Fibroblast of villous mesenchyme (primary cell): ENCODE measurements at regions not wholly inside any gene's neighbourhood (a gene's known extent, or its start where the extent isn't known, plus 50 kb on each side); places are given as distances from the start of the nearest gene placed in this dataset.

Experiments
- DNase-seq: peaks from one replicate; pipeline ENCODE4 v3.0.0-alpha.2; 2010; ENCODE audit warnings: low read depth
- H3K4me3 ChIP-seq: 2 replicates; pipeline ENCODE4 v1.5.1; 2011; ENCODE audit warnings: low read depth, mild to moderate bottlenecking, low read length
- TF ChIP-seq, protein P1 (sequence below): IDR thresholded peaks from 2 replicates; pipeline ENCODE4 v1.5.1; 2012; ENCODE audit warnings: low read depth, mild to moderate bottlenecking, low read length; ENCODE audit not compliant: insufficient read depth

DNA sequence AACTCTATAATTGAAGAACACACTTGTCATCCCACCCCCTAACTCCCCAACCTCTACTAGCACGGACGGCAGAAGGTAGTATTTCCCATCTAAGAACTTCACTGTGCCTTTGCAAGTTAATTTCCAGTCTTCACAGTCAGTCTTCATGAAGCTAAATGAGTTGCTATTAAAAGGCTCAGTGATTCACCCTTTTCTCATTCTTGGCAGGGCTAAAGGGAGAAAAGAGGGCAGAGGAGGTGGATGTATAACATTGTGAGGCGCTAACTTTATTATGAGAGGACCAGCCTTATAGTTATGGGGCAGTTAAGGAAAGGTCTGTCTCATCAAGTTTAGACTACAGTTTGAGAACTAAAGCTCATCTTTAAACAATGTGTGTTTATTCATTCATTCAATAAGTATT lies 161.0 kb upstream of the S100G start:
- no peak for DNase-seq
- TF ChIP-seq, protein P1, sequence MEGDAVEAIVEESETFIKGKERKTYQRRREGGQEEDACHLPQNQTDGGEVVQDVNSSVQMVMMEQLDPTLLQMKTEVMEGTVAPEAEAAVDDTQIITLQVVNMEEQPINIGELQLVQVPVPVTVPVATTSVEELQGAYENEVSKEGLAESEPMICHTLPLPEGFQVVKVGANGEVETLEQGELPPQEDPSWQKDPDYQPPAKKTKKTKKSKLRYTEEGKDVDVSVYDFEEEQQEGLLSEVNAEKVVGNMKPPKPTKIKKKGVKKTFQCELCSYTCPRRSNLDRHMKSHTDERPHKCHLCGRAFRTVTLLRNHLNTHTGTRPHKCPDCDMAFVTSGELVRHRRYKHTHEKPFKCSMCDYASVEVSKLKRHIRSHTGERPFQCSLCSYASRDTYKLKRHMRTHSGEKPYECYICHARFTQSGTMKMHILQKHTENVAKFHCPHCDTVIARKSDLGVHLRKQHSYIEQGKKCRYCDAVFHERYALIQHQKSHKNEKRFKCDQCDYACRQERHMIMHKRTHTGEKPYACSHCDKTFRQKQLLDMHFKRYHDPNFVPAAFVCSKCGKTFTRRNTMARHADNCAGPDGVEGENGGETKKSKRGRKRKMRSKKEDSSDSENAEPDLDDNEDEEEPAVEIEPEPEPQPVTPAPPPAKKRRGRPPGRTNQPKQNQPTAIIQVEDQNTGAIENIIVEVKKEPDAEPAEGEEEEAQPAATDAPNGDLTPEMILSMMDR, result no peak
- H3K4me3 ChIP-seq, result no peak overlapping the region

GRCh38 chrX:16491461-16491860 lies 158.5 kb upstream of the S100G start:
- no peak overlapping the region for H3K4me3 ChIP-seq
- TF ChIP-seq, protein P1, result no peak
- DNase-seq, result no peak

GRCh38 chrX:16496175-16496574 lies 153.8 kb upstream of the S100G start:
- TF ChIP-seq, protein P1, result no peak
- no peak for DNase-seq
- H3K4me3 ChIP-seq, result no peak overlapping the region

DNA sequence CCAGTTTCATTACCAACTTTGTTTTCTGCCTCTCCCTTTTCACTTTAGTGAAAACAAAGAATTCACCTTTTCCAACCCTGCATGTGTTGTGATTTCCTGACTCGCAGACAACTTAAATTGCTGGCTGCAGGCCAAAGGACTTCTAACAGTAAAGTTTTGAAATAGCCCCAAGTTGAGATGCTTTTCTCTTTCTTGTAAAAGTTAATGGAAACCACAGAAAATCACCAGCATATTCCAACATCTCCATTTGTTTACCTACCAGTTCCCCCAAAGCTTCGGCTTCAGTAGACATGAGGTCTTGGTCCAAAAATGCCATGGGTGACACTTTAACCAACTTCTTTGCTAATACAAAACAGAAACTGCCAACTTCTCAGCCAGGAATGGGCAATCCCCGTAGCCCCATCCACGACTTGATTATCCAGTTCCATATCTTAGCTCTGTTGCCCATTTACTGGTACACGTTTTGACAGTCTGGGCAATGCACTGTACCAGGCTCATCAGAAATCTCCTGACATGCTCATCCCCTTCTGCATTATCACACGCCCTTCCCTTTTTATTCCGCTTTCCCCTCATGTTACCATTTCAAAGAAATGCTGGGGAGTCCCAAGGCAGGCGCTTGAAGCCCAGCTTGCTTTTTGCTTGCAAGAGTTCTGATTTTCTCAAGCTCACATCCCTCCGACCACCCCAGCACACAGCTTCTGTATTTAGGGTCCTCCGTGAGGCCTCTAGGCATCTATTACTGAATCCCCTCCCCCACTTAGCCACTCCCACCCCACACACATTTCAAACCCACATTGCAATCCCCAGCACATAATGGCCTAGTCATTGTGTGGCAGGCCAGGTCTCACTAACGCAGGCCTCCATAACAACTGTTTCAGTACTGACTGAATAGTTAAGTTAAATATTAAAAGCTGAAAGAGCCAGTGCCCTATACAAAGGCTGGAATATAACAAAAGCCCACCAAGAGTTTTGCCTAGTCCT lies 137.9 kb upstream of the S100G start:
- TF ChIP-seq, protein P1, result no peak
- peak; percentile 55 for DNase-seq
- no peak overlapping the region for H3K4me3 ChIP-seq

- no peak for DNase-seq
- H3K4me3 ChIP-seq, result no peak overlapping the region
- TF ChIP-seq, protein P1, result no peak
These were observed 133.6 kb upstream of the S100G start for GRCh38 chrX:16516232-16516876.

DNA sequence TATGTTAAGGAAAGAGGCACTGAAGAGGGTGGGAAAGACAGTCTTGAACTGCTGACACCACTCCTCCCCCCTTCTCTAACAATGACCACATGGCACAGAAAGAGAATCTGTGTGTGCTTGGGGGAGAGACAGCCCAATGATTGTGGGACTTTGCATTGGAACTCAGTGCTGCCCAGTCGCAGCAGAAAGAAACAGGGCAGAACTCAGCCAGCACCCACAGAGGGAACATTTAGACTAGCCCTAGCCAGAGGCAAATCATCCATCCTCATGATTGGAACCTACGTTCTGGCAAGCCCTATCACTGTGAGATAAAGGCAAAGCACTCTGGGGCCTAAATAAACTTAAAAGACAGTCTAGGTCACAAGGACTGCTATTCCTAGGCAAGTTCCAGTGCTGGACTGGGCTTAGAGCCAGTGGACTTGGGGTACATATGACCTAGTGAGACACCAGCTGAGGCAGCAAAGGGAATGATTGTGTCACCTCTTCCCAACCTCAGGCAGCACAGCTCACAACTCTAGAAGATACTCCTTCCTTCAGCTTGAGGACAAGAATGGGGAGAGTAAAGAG lies 132.8 kb upstream of the S100G start:
- no peak overlapping the region for H3K4me3 ChIP-seq
- TF ChIP-seq, protein P1, result no peak
- DNase-seq, result no peak
